ENCODE measurements at regions not wholly inside any gene's neighbourhood (a gene's known extent, or its start where the extent isn't known, plus 50 kb on each side); places are given as distances from the start of the nearest gene placed in this dataset.

GRCh38 chr9:95666785-95667155, 150.0 kb upstream of the PTCH1 start:
- Histone ChIP-seq H3K27ac (ENCODE audit: low read length) (no peak overlapping the region), H3K4me1 (ENCODE audit: control insufficient read depth, insufficient read depth, low read length) (no peaks in the 10 kb centered on the region), H3K9me3 (ENCODE audit: control insufficient read depth, insufficient read depth, low read length) (no peaks in the 10 kb centered on the region), H3K27me3 (ENCODE audit: control insufficient read depth, insufficient read depth, low read length) (peaks cover 2% of the 10 kb centered on the region), H3K4me3 (ENCODE audit: low read length) (no peak overlapping the region), H3K36me3 (ENCODE audit: control insufficient read depth, insufficient read depth, low read length) (no peaks in the 10 kb centered on the region)
- no peaks in the 10 kb centered on the region for H3K36me3 Mint-ChIP-seq
- TF ChIP-seq CTCF (IDR thresholded peaks at IDR 0.05) = no peak
- no peak overlapping the region for H3K27ac Mint-ChIP-seq
- WGBS (ENCODE audit: insufficient coverage) = 25% methylated on average over 1 of the region's 4 CpGs
- peaks cover 26 to 61% of the 10 kb centered on the region in 2 donors for H3K27me3 Mint-ChIP-seq (ENCODE audit: low read depth in 2 of 2)
- H3K4me3 Mint-ChIP-seq = no peak overlapping the region
- DNase-seq = no peak
- H3K9me3 Mint-ChIP-seq = no peaks in the 10 kb centered on the region
- no peaks in the 10 kb centered on the region for H3K4me1 Mint-ChIP-seq
- intact Hi-C loops (cut with micrococcal nuclease) = no loop called here
- ATAC-seq = no peak

DNA sequence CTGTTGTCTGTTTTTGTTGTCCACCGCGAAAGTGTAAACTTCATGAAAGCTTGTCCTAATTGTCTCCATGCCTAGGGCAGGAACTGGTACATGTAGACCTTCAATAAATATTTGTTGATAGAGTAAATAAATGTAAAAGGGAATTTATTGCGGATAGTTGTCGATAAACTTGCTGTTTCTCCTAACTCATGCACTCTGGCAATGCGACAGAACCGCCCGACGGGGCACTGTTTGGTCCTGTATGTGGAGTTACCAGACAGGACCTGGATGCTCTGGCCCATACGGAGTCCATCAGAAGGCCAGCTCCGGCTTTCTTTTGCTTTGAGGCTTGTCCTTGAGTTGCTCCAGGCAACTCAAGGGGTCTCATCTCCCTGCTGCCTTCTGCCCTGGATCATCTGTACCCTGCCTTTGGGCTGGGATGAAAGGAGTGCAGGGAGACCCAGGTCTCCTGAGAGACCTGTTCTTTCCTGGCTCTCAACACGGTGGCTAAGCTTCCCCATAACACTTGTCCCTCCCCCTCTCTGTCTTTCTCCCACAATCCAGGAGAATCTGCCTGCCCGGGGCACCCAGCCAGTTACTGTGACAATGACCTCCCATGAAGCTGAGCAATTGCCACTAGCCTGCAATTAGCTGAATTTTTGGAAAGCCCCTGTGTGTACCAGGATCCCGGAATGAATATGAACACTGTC, 149.5 kb upstream of the PTCH1 start:
- WGBS (ENCODE audit: insufficient coverage) = 85% methylated on average over 13 of the region's 13 CpGs
- no peaks in the 10 kb centered on the region for H3K9me3 ChIP-seq (ENCODE audit: control insufficient read depth, insufficient read depth, low read length)
- Mint-ChIP-seq H3K9me3 (no peaks in the 10 kb centered on the region), H3K36me3 (no peaks in the 10 kb centered on the region), H3K27ac (no peak overlapping the region), H3K27me3 (ENCODE audit: low read depth in 2 of 2) (peaks cover 26 to 57% of the 10 kb centered on the region in 2 donors), H3K4me3 (no peak overlapping the region), H3K4me1 (no peaks in the 10 kb centered on the region)
- no peak overlapping the region for H3K4me3 ChIP-seq (ENCODE audit: low read length)
- H3K4me1 ChIP-seq (ENCODE audit: control insufficient read depth, insufficient read depth, low read length) = no peaks in the 10 kb centered on the region
- H3K27me3 ChIP-seq (ENCODE audit: control insufficient read depth, insufficient read depth, low read length) = peaks cover 2% of the 10 kb centered on the region
- TF ChIP-seq CTCF (IDR thresholded peaks at IDR 0.05) = no peak
- intact Hi-C loops (cut with micrococcal nuclease) = no loop called here
- no peak for DNase-seq
- no peaks in the 10 kb centered on the region for H3K36me3 ChIP-seq (ENCODE audit: control insufficient read depth, insufficient read depth, low read length)
- ATAC-seq = no peak
- no peak overlapping the region for H3K27ac ChIP-seq (ENCODE audit: low read length)

GRCh38 chr9:95653246-95653645, 136.5 kb upstream of the PTCH1 start:
- 83% methylated on average over 2 of the region's 2 CpGs for WGBS (ENCODE audit: insufficient coverage)
- Mint-ChIP-seq H3K4me1 (peaks cover 11% of the 10 kb centered on the region in 2 donors), H3K36me3 (no peaks in the 10 kb centered on the region), H3K27ac (no peak overlapping the region), H3K27me3 (ENCODE audit: low read depth in 2 of 2) (peaks cover 20 to 38% of the 10 kb centered on the region in 2 donors), H3K4me3 (no peak overlapping the region), H3K9me3 (no peaks in the 10 kb centered on the region)
- Histone ChIP-seq H3K4me1 (ENCODE audit: control insufficient read depth, insufficient read depth, low read length) (no peaks in the 10 kb centered on the region), H3K9me3 (ENCODE audit: control insufficient read depth, insufficient read depth, low read length) (no peaks in the 10 kb centered on the region), H3K27me3 (ENCODE audit: control insufficient read depth, insufficient read depth, low read length) (no peaks in the 10 kb centered on the region), H3K4me3 (ENCODE audit: low read length) (no peak overlapping the region), H3K36me3 (ENCODE audit: control insufficient read depth, insufficient read depth, low read length) (no peaks in the 10 kb centered on the region), H3K27ac (ENCODE audit: low read length) (no peak overlapping the region)
- ATAC-seq (no peak), DNase-seq (no peak)
- no peak for TF ChIP-seq CTCF (IDR thresholded peaks at IDR 0.05)
- intact Hi-C loops (cut with micrococcal nuclease) = no loop called here

- WGBS (ENCODE audit: insufficient coverage) = 85% methylated on average over 3 of the region's 3 CpGs
- Mint-ChIP-seq H3K4me3 (no peak overlapping the region), H3K27ac (no peak overlapping the region), H3K27me3 (ENCODE audit: low read depth in 2 of 2) (peaks cover 8 to 13% of the 10 kb centered on the region in 2 donors), H3K4me1 (peaks cover 11% of the 10 kb centered on the region in 2 donors), H3K36me3 (no peaks in the 10 kb centered on the region), H3K9me3 (no peaks in the 10 kb centered on the region)
- Histone ChIP-seq H3K4me3 (ENCODE audit: low read length) (no peak overlapping the region), H3K9me3 (ENCODE audit: control insufficient read depth, insufficient read depth, low read length) (no peaks in the 10 kb centered on the region), H3K27ac (ENCODE audit: low read length) (no peak overlapping the region), H3K36me3 (ENCODE audit: control insufficient read depth, insufficient read depth, low read length) (no peaks in the 10 kb centered on the region), H3K4me1 (ENCODE audit: control insufficient read depth, insufficient read depth, low read length) (no peaks in the 10 kb centered on the region), H3K27me3 (ENCODE audit: control insufficient read depth, insufficient read depth, low read length) (no peaks in the 10 kb centered on the region)
- peak in 1 of 3 donors; percentile 36 for ATAC-seq
- TF ChIP-seq CTCF (IDR thresholded peaks at IDR 0.05) = no peak
- no peak for DNase-seq
- intact Hi-C loops (cut with micrococcal nuclease) = no loop called here
Observed at GRCh38 chr9:95650720-95651119, 133.9 kb upstream of the PTCH1 start.
